GM23338 (cell line): ENCODE measurements at regions not wholly inside any gene's neighbourhood (a gene's known extent, or its start where the extent isn't known, plus 50 kb on each side); places are given as distances from the start of the nearest gene placed in this dataset.

ENCODE experiments used
- ATAC-seq: fragments of 200-7000 bp; cut with Tn5 transposase; 3 replicates; pipeline ENCODE4 v1.9.1; 2020
- DNase-seq: peaks from one replicate; pipeline ENCODE4 v3.0.0-alpha.2; 2015; ENCODE audit warnings: low spot score
- H2AFZ ChIP-seq: fragments of 200-600 bp; sonication (generic); 2 replicates; pipeline ENCODE4 v1.8.0; 2016; ENCODE audit warnings: antibody characterized with exemption, mild to moderate bottlenecking, moderate library complexity
- H3F3A ChIP-seq: fragments of 200-600 bp; sonication (generic); replicated peaks from 2 replicates; pipeline ENCODE4 v1.8.0; 2017; ENCODE audit warnings: antibody characterized with exemption, mixed run types, low read depth
- H3K27ac ChIP-seq: fragments of 200-600 bp; sonication (generic); 2 replicates; pipeline ENCODE4 v1.6.1; 2016; ENCODE audit warnings: low read depth
- H3K27me3 ChIP-seq: fragments of 200-600 bp; sonication (generic); 2 replicates; pipeline ENCODE4 v1.8.0; 2016; ENCODE audit warnings: mild to moderate bottlenecking, mixed run types, moderate library complexity; ENCODE audit not compliant: insufficient read depth
- H3K36me3 ChIP-seq: fragments of 200-600 bp; sonication (generic); 2 replicates; pipeline ENCODE4 v1.8.0; 2016; ENCODE audit warnings: mild to moderate bottlenecking; ENCODE audit not compliant: insufficient read depth
- H3K4me1 ChIP-seq: fragments of 200-600 bp; sonication (generic); 2 replicates; pipeline ENCODE4 v1.8.0; 2016; ENCODE audit warnings: mild to moderate bottlenecking, moderate library complexity; ENCODE audit not compliant: insufficient read depth
- H3K4me2 ChIP-seq: fragments of 200-600 bp; sonication (generic); 2 replicates; pipeline ENCODE4 v1.7.1; 2017; ENCODE audit warnings: mixed run types
- H3K4me3 ChIP-seq: fragments of 200-600 bp; sonication (generic); 2 replicates; pipeline ENCODE4 v1.6.1; 2016; ENCODE audit warnings: mixed run types
- H3K79me2 ChIP-seq: fragments of 200-600 bp; sonication (generic); replicated peaks from 2 replicates; pipeline ENCODE4 v1.8.0; 2017; ENCODE audit warnings: mild to moderate bottlenecking; ENCODE audit not compliant: insufficient read depth
- H3K9me2 ChIP-seq: fragments of 200-600 bp; sonication (generic); 2 replicates; pipeline ENCODE4 v1.8.0; 2017; ENCODE audit not compliant: insufficient read depth
- H4K20me1 ChIP-seq: fragments of 200-600 bp; sonication (generic); replicated peaks from 2 replicates; pipeline ENCODE4 v1.8.0; 2017; ENCODE audit warnings: mild to moderate bottlenecking; ENCODE audit not compliant: insufficient read depth
- H3K27ac Mint-ChIP-seq: 2 replicates; pipeline ENCODE4 v1.8.0; 2020; ENCODE audit warnings: inconsistent platforms, mild to moderate bottlenecking, moderate library complexity, mixed read lengths
- H3K27me3 Mint-ChIP-seq: 3 replicates; pipeline ENCODE4 v1.8.0; 2022; ENCODE audit warnings: low read depth, mild to moderate bottlenecking, moderate library complexity, mixed read lengths, inconsistent platforms; ENCODE audit not compliant: insufficient read depth, poor library complexity
- H3K36me3 Mint-ChIP-seq: 3 replicates; pipeline ENCODE4 v1.8.0; 2021; ENCODE audit warnings: low read depth, mild to moderate bottlenecking, inconsistent platforms, moderate library complexity, mixed read lengths
- H3K4me1 Mint-ChIP-seq: 3 replicates; pipeline ENCODE4 v1.8.0; 2020; ENCODE audit warnings: mild to moderate bottlenecking, inconsistent platforms, mixed read lengths
- H3K4me3 Mint-ChIP-seq: 3 replicates; pipeline ENCODE4 v1.8.0; 2021; ENCODE audit warnings: moderate library complexity, mild to moderate bottlenecking, inconsistent platforms, mixed read lengths
- H3K9me3 Mint-ChIP-seq: 3 replicates; pipeline ENCODE4 v1.8.0; 2020; ENCODE audit warnings: moderate library complexity, mild to moderate bottlenecking, inconsistent platforms, mixed read lengths
- CREB1 ChIP-seq: fragments of 250-450 bp; sonication (Bioruptor Pico); IDR thresholded peaks from 2 replicates; pipeline ENCODE4 v1.5.0; 2020; ENCODE audit warnings: low read depth, mild to moderate bottlenecking, moderate library complexity
- CTCF ChIP-seq, 2 experiments: fragments of 200-600 bp in 1 of 2; sonication (generic) in 1 of 2; conservative IDR thresholded peaks; 2 replicates each; pipeline versions ENCODE4 v1.5.1 to v1.6.1; 2016 to 2017; ENCODE audit warnings: antibody characterized with exemption in 2 of 2, low read depth in 2 of 2, mild to moderate bottlenecking in 2 of 2, moderate library complexity in 1 of 2
- ETS1 ChIP-seq: IDR thresholded peaks from 2 replicates; pipeline ENCODE4 v1.6.1; 2016; ENCODE audit warnings: antibody characterized with exemption
- EZH2phosphoT487 ChIP-seq: fragments of 200-600 bp; sonication (generic); IDR thresholded peaks from one replicate; pipeline ENCODE4 v1.8.1; 2018; ENCODE audit warnings: antibody characterized with exemption; ENCODE audit not compliant: unreplicated experiment
- JUNB ChIP-seq: IDR thresholded peaks from one replicate; pipeline ENCODE4 v1.6.1; 2016; ENCODE audit warnings: antibody characterized with exemption; ENCODE audit not compliant: unreplicated experiment
- POLR2AphosphoS5 ChIP-seq: IDR thresholded peaks from 2 replicates; pipeline ENCODE4 v1.6.1; 2016; ENCODE audit warnings: antibody characterized with exemption, low read depth
- REST ChIP-seq: IDR thresholded peaks from one replicate; pipeline ENCODE4 v1.6.1; 2018; ENCODE audit warnings: antibody characterized with exemption; ENCODE audit not compliant: unreplicated experiment
- STAT1 ChIP-seq: IDR thresholded peaks from one replicate; pipeline ENCODE4 v1.6.1; 2016; ENCODE audit warnings: antibody characterized with exemption; ENCODE audit not compliant: unreplicated experiment
- ZNF331 ChIP-seq: fragments of 250-450 bp; sonication (Bioruptor Pico); IDR thresholded peaks from 2 replicates; pipeline ENCODE4 v1.5.0; 2020; ENCODE audit warnings: low read depth, mild to moderate bottlenecking, moderate library complexity
- ZNF462 ChIP-seq: fragments of 250-450 bp; sonication (Bioruptor Pico); IDR thresholded peaks from 2 replicates; pipeline ENCODE4 v1.5.0; 2020; ENCODE audit warnings: mild to moderate bottlenecking, moderate library complexity

GRCh38 chr11:36878737-36879136, 280.7 kb upstream of the RAG2 start:
- no peak overlapping the region for H3K4me2 ChIP-seq
- Mint-ChIP-seq H3K4me3 (no peak overlapping the region), H3K4me1 (no peaks in the 10 kb centered on the region), H3K9me3 (peaks cover 91% of the 10 kb centered on the region), H3K27ac (no peak overlapping the region), H3K27me3 (peaks cover 3% of the 10 kb centered on the region), H3K36me3 (peaks cover 37% of the 10 kb centered on the region)
- H3K4me3 ChIP-seq = no peak overlapping the region
- TF ChIP-seq CREB1 (CRISPR knock-in tag) (no peak), JUNB (no peak), ETS1 (no peak)
- H3K27me3 ChIP-seq = no peaks in the 10 kb centered on the region
- DNase-seq = no peak
- no peaks in the 10 kb centered on the region; the same call in 1 of the 2 replicates for H3K36me3 ChIP-seq
- H3K9me2 ChIP-seq = no peaks in the 10 kb centered on the region; the same call in 1 of the 2 replicates
- H2AFZ ChIP-seq = no peak overlapping the region
- H3K79me2 ChIP-seq = no peaks in the 10 kb centered on the region
- H3K27ac ChIP-seq = no peak overlapping the region
- no peaks in the 10 kb centered on the region for H3F3A ChIP-seq
- no peaks in the 10 kb centered on the region for H4K20me1 ChIP-seq
- no peaks in the 10 kb centered on the region for H3K4me1 ChIP-seq
- ATAC-seq = no peak

- H3K4me2 ChIP-seq = no peak overlapping the region
- no peaks in the 10 kb centered on the region; the same call in 1 of the 2 replicates for H3K36me3 ChIP-seq
- H3K79me2 ChIP-seq = no peaks in the 10 kb centered on the region
- H4K20me1 ChIP-seq = no peaks in the 10 kb centered on the region
- Mint-ChIP-seq H3K27me3 (peaks cover 3% of the 10 kb centered on the region), H3K4me3 (no peak overlapping the region), H3K27ac (no peak overlapping the region), H3K9me3 (peaks cover 82% of the 10 kb centered on the region), H3K4me1 (no peaks in the 10 kb centered on the region), H3K36me3 (peaks cover 37% of the 10 kb centered on the region)
- H3K27ac ChIP-seq = no peak overlapping the region
- H3K4me3 ChIP-seq = no peak overlapping the region
- H3F3A ChIP-seq = no peaks in the 10 kb centered on the region
- ATAC-seq (no peak), DNase-seq (no peak)
- H2AFZ ChIP-seq = no peak overlapping the region
- H3K4me1 ChIP-seq = no peaks in the 10 kb centered on the region
- no peaks in the 10 kb centered on the region for H3K27me3 ChIP-seq
- H3K9me2 ChIP-seq = no peaks in the 10 kb centered on the region; the same call in 1 of the 2 replicates
- no peak for TF ChIP-seq CREB1 (CRISPR knock-in tag)
- TF ChIP-seq CTCF (conservative IDR thresholded peaks at IDR 0.05; ENCODE audit: low read depth in 2 of 2) = no peak
- TF ChIP-seq EZH2phosphoT487 = no peak
- no peak for TF ChIP-seq REST
- TF ChIP-seq STAT1 = no peak
- TF ChIP-seq ZNF462 = no peak
- no peak for TF ChIP-seq ZNF331 (CRISPR knock-in tag)
- TF ChIP-seq POLR2AphosphoS5 = no peak
These were observed 279.1 kb upstream of the RAG2 start for GRCh38 chr11:36877149-36877548.
